ENCODE measurements at regions not wholly inside any gene's neighbourhood (a gene's known extent, or its start where the extent isn't known, plus 50 kb on each side); places are given as distances from the start of the nearest gene placed in this dataset.

DNA sequence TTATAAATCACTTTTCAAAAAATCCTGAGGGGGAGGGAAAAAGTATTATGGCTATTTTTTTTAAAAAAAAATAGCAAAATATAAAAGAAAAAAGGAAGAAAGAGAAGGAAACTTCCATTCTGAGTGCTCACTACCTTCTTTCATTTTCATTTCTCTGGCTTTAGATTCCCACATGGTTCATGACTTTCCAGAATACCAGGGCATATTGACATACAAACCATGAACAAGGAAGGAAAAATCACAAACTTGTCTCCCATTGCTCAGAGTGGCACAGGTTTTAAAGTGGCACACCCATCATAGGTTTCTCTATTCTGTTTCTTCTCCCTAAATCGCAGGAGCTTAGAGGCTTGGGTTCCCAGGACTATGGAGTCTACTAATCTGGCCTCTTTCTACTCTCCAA is 136.3 kb upstream of the CXXC4 start:
- TF ChIP-seq, protein P1, sequence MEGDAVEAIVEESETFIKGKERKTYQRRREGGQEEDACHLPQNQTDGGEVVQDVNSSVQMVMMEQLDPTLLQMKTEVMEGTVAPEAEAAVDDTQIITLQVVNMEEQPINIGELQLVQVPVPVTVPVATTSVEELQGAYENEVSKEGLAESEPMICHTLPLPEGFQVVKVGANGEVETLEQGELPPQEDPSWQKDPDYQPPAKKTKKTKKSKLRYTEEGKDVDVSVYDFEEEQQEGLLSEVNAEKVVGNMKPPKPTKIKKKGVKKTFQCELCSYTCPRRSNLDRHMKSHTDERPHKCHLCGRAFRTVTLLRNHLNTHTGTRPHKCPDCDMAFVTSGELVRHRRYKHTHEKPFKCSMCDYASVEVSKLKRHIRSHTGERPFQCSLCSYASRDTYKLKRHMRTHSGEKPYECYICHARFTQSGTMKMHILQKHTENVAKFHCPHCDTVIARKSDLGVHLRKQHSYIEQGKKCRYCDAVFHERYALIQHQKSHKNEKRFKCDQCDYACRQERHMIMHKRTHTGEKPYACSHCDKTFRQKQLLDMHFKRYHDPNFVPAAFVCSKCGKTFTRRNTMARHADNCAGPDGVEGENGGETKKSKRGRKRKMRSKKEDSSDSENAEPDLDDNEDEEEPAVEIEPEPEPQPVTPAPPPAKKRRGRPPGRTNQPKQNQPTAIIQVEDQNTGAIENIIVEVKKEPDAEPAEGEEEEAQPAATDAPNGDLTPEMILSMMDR (IDR thresholded peaks at IDR 0.05 in 8 of 11, conservative IDR thresholded peaks at IDR 0.05 in 3 of 11), result no peak
- no peak for TF ChIP-seq POLR2AphosphoS5 (IDR thresholded peaks at IDR 0.05)
